Sigmoid colon (tissue), 6 donors: ENCODE measurements at regions not wholly inside any gene's neighbourhood (a gene's known extent, or its start where the extent isn't known, plus 50 kb on each side); places are given as distances from the start of the nearest gene placed in this dataset.

Experiments used
- DNase-seq: peaks from one replicate; pipeline ENCODE4 v3.0.0-alpha.2; 2019
- H3K27ac ChIP-seq, 4 donors: fragments of 200-600 bp; sonication (generic); one replicate each; pipeline ENCODE4 v1.5.1; 2016 to 2019; ENCODE audit warnings: mild to moderate bottlenecking in 1 of 4
- H3K27me3 ChIP-seq, 3 donors: fragments of 200-600 bp; sonication (generic); one replicate each; pipeline ENCODE4 v1.5.1; 2019; ENCODE audit warnings: mild to moderate bottlenecking in 1 of 3
- H3K36me3 ChIP-seq, 4 donors: fragments of 200-600 bp; sonication (generic); one replicate each; pipeline ENCODE4 v1.5.1; 2016 to 2019
- H3K4me1 ChIP-seq, 4 donors: fragments of 200-600 bp; sonication (generic); one replicate each; pipeline ENCODE4 v1.5.1; 2017 to 2019
- H3K4me3 ChIP-seq, 4 donors: fragments of 200-600 bp; sonication (generic); one replicate each; pipeline ENCODE4 v1.5.1; 2017 to 2019; ENCODE audit warnings: mild to moderate bottlenecking in 2 of 4, moderate library complexity in 1 of 4
- H3K9me3 ChIP-seq, 4 donors: fragments of 200-600 bp in 3 of 4; sonication (generic) in 3 of 4; one replicate each; pipeline versions ENCODE4 v1.5.1 to v1.6.1; 2013 to 2019
- EP300 ChIP-seq, 4 donors: sonication (generic); formaldehyde crosslinking; IDR thresholded peaks; one replicate each; pipeline ENCODE4 v1.6.1; 2017; ENCODE audit warnings: antibody characterized with exemption in 4 of 4
- POLR2A ChIP-seq, 2 donors: fragments of 450-650 bp; IDR thresholded peaks; one replicate each; pipeline ENCODE4 v1.6.1; 2016; ENCODE audit warnings: antibody characterized with exemption in 2 of 2, mild to moderate bottlenecking in 2 of 2, moderate library complexity in 2 of 2
- POLR2AphosphoS5 ChIP-seq, 4 donors: sonication (generic); formaldehyde crosslinking; IDR thresholded peaks; one replicate each; pipeline ENCODE4 v1.6.1; 2017; ENCODE audit warnings: antibody characterized with exemption in 4 of 4
- WGBS, 2 donors: extraction: QIAGEN DNeasy Blood & Tissue Kit; methylation state at CpG; one replicate each; pipeline ENCODE4 v1.1.7; 2013; 5-methylcytosine and 5-hydroxymethylcytosine counted together
- intact Hi-C: fragments of 100-400 bp; cut with DNase I; formaldehyde crosslinking; loops from one replicate; pipeline ENCODE4 v1.15.1; 2023
- TF ChIP-seq, protein P1 (sequence below), 4 experiments: fragments of 450-650 bp in 3 of 4; fragments of 200-600 bp in 1 of 4; IDR thresholded peaks; one replicate each; pipeline ENCODE4 v1.5.1; 2016 to 2019; ENCODE audit warnings: antibody characterized with exemption in 4 of 4, mild to moderate bottlenecking in 3 of 4, moderate library complexity in 2 of 4
- donor health status: healthy with polysubstance abuse.
- donor health status: healthy.

DNA sequence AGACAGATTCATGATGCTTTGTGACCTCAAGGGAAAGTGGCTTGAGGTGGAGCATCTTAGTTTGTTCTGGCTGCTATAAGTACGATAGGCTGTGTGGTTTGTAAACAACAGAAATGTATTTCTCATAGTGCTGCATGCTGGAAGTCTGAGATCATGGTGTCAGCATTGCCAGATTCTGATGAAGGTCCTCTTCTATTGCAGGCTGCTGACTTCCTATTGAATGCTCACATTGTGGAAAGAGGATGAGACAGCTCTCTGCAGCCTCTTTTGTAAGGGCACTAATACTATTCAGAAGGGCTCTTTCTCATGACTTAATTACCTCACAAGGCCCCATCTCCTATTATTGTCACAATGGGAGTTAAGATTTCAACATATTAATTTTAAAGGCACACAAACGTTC is 1674.0 kb upstream of the PCDH7 start:
- intact Hi-C loops, result no loop called here
- no peaks in the 10 kb centered on the region for H3K9me3 ChIP-seq
- no peak overlapping the region for H3K27ac ChIP-seq
- no peak for TF ChIP-seq POLR2A (IDR thresholded peaks at IDR 0.05)
- TF ChIP-seq EP300 (IDR thresholded peaks at IDR 0.05), result no peak
- TF ChIP-seq, protein P1, sequence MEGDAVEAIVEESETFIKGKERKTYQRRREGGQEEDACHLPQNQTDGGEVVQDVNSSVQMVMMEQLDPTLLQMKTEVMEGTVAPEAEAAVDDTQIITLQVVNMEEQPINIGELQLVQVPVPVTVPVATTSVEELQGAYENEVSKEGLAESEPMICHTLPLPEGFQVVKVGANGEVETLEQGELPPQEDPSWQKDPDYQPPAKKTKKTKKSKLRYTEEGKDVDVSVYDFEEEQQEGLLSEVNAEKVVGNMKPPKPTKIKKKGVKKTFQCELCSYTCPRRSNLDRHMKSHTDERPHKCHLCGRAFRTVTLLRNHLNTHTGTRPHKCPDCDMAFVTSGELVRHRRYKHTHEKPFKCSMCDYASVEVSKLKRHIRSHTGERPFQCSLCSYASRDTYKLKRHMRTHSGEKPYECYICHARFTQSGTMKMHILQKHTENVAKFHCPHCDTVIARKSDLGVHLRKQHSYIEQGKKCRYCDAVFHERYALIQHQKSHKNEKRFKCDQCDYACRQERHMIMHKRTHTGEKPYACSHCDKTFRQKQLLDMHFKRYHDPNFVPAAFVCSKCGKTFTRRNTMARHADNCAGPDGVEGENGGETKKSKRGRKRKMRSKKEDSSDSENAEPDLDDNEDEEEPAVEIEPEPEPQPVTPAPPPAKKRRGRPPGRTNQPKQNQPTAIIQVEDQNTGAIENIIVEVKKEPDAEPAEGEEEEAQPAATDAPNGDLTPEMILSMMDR (IDR thresholded peaks at IDR 0.05), result no peak
- no peak for TF ChIP-seq POLR2AphosphoS5 (IDR thresholded peaks at IDR 0.05)
- no peaks in the 10 kb centered on the region for H3K27me3 ChIP-seq
- H3K4me3 ChIP-seq, result no peak overlapping the region
- H3K36me3 ChIP-seq, result no peaks in the 10 kb centered on the region
- H3K4me1 ChIP-seq, result peaks cover 0 to 13% (median 0%) of the 10 kb centered on the region in 4 donors
- DNase-seq, result no peak
- 36 to 40% methylated on average over 2 of the region's 2 CpGs for WGBS, 2 donors

DNA sequence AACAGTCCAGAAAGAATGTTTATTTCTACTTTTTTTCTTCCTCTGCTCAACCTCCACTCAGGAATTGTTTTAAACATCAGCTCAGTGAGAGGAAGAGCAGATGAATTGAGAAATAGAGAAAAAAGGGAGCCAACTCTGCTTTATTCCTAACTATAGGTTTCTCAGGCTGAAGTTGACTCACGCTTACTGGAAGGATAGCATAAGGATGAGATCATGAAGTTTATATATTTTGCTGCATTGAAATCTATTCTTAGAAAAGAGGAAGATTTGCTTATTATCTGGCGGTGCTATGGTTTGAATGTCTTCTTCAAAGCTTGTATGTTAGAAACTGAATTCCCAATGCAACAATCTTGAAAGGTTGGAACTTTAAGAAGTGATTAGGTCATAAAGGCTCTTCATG is 1673.4 kb upstream of the PCDH7 start:
- intact Hi-C loops, result no loop called here
- H3K4me3 ChIP-seq, result no peak overlapping the region
- peaks cover 0 to 13% (median 0%) of the 10 kb centered on the region in 4 donors for H3K4me1 ChIP-seq
- no peak for TF ChIP-seq POLR2AphosphoS5 (IDR thresholded peaks at IDR 0.05)
- no peak for TF ChIP-seq EP300 (IDR thresholded peaks at IDR 0.05)
- TF ChIP-seq, protein P1 (IDR thresholded peaks at IDR 0.05), result no peak
- TF ChIP-seq POLR2A (IDR thresholded peaks at IDR 0.05), result no peak
- peak overlapping the region in 1 of 4 donors; percentile 34 for H3K27ac ChIP-seq
- H3K27me3 ChIP-seq, result no peaks in the 10 kb centered on the region
- no peaks in the 10 kb centered on the region for H3K9me3 ChIP-seq
- H3K36me3 ChIP-seq, result no peaks in the 10 kb centered on the region
- no peak for DNase-seq
- 81 to 87% methylated on average over 2 of the region's 2 CpGs for WGBS, 2 donors

DNA sequence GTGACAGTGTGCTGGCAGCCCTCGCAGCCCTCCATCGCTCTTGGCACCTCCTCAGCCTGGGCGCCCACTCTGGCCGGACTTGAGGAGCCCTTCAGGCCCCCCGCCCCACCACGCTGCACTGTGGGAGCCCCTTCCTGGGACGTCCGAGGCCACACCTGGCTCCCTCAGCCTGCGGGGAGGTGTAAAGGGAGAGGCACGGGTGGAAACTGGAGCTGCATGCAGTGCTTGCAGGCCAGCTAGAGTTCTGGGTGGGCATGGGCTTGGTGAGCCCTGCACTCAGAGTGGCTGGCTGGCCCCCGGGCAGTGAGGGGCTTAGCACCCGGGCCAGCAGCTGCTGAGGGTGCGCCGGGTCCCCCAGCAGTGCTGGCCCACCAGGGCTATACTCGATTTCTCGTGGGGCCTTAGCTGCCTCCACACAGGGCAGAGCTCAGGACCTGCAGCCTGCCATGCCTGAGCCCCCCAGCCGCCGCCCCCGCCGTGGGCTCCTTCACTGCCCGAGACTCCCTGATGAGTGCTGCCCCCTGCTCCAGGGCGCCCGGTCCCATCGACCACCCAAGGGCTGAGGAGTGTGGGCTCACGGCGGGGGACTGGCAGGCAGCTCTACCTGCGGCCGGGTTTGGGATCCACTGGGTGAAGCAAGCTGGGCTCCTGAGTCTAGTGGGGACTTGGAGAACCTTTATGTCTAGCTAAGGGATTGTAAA is 1672.7 kb upstream of the PCDH7 start:
- Histone ChIP-seq H3K4me3 (no peak overlapping the region), H3K9me3 (no peaks in the 10 kb centered on the region), H3K36me3 (no peaks in the 10 kb centered on the region), H3K27ac (peak overlapping the region in 1 of 4 donors; percentile 34), H3K27me3 (no peaks in the 10 kb centered on the region), H3K4me1 (peaks cover 0 to 13% (median 0%) of the 10 kb centered on the region in 4 donors)
- TF ChIP-seq POLR2A (IDR thresholded peaks at IDR 0.05) (no peak), EP300 (IDR thresholded peaks at IDR 0.05) (no peak), POLR2AphosphoS5 (IDR thresholded peaks at IDR 0.05) (no peak)
- TF ChIP-seq, protein P1 (IDR thresholded peaks at IDR 0.05), result no peak
- 95 to 96% methylated on average over 28 of the region's 28 CpGs for WGBS, 2 donors
- intact Hi-C loops, result no loop called here
- DNase-seq, result peak; percentile 64

DNA sequence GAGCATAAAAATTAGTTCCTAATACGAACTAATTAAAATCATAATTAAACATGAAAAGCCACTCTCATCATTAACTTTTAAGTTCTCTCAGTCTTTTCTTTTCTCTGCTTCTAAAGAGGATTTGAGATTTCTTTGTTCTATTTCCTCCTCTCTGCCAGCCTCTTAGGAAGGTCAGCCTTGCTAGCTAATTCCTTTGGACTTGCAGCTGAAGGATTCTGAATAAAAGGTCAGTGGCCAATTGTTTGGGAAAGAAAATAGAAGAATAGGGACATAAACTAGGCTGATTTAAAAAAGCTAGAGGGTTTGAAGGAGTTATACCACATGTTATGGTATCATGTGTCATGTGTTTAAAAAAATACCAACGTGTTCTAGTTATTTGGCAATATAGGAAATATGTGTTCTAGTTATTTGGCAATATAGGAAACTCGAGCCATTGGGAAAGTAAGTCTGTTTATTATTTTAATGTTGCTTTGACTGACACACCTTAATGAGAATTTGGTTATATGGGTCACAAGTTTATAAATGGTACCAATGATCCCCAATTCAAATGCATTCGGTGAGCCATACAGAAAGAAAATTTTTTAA is 1668.7 kb upstream of the PCDH7 start:
- no peak for DNase-seq
- 71% methylated on average over 4 of the region's 4 CpGs for WGBS, 2 donors
- peaks cover 0 to 9% (median 0%) of the 10 kb centered on the region in 4 donors for H3K4me1 ChIP-seq
- H3K9me3 ChIP-seq, result no peaks in the 10 kb centered on the region
- no peaks in the 10 kb centered on the region for H3K27me3 ChIP-seq
- no peaks in the 10 kb centered on the region for H3K36me3 ChIP-seq
- H3K27ac ChIP-seq, result no peak overlapping the region
- H3K4me3 ChIP-seq, result no peak overlapping the region
- no peak for TF ChIP-seq POLR2AphosphoS5 (IDR thresholded peaks at IDR 0.05)
- TF ChIP-seq, protein P1 (IDR thresholded peaks at IDR 0.05), result no peak
- no peak for TF ChIP-seq POLR2A (IDR thresholded peaks at IDR 0.05)
- TF ChIP-seq EP300 (IDR thresholded peaks at IDR 0.05), result no peak
- intact Hi-C loops, result no loop called here
